ENCODE measurements at regions not wholly inside any gene's neighbourhood (a gene's known extent, or its start where the extent isn't known, plus 50 kb on each side); places are given as distances from the start of the nearest gene placed in this dataset.
A peak's percentile ranks its signal among the peaks of the same experiment; 100 is the strongest.

DNA sequence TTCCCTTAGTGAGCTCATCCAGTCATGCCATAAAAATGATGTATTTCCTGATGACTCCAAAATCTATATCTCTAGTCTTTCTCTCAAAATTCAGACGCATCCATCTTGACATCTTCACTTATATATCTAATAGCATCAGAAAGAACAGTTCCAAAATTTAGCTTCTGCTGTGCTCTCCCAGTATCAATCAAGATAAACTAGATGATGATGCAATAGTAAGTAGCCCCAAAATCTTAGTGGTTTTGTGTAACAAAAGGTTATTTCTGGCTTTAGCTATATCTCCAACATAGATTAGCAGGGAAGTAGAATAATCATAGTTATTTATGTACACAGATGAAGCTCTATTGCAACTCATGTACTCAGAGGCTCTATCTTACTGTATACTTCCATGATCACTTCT is 382.5 kb upstream of the ADGRL3 start:
- no peak for DNase-seq

DNA sequence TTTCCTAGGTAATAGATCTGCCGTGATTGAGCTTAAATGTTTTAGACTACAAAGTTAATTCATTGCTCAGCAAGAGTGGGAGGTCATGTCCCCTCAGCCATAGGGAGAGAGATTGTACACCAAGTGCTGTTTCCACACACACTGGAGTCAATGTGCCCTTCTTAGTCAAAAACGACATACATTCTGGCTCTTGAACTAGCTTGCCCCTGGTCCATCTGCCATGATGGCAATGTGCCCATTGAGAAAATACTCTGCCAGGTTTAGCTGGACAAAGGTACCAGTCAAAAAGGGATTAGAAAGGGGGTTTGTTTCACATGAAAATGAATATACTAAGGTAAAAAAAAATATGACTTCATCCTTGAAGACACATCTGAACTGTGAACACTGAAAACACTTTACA is 377.1 kb upstream of the ADGRL3 start:
- no peak for DNase-seq

DNA sequence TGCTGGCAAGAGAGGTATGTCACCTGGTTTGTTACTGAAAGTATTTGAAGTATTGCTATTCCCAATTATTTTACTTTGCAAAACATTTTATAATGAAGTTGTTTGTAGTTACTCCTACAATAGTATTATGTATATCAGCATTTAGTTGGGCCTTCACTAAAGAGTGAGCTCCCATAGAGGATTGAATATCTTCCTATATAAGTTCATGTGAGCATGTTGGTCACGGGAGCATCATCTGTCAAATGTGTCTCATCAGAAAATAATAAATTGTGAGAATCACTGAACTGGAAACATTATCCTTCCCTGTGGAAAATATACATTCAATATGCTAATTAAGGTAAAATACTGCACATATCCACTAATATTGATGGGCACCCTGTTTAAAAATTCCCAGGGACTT is 360.1 kb upstream of the ADGRL3 start:
- DNase-seq: no peak

DNA sequence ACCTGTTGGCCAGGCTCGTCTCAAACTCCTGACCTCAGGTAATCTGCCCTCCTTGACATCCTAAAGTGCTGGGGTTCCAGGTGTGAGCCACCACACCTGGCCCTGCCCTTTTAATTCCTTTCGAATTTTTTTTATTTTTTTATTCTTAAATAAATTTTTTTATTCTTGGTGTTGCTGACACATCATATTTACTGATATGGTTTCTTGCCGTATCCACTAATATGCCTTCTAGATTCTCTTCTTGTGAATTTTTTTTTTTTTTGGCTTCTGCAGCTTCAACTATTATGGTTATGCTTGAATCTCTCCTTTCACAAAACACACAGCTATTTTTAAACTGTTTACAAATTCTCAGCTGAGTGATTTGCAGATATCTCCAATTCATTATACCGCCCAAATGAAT is 353.4 kb upstream of the ADGRL3 start:
- no peak for DNase-seq

DNA sequence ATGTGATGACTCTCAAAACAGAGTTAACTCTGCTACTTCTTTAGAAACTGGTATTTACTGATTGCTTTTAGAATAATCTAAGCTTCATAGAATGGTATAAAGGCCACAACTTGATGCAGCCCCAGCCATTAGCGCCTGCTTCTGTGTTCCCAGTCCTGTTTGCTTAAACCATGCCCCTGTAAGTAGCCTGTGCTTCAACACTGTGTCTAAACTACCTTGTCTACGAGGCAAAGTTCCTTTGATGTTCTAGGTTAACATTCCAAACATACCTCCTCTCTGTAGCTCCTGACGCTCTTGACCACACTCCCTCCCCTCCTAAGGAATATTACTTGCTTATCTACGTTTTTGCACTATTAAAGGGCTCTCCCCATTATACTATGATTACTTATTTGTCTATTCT is 352.5 kb upstream of the ADGRL3 start:
- DNase-seq: no peak

DNA sequence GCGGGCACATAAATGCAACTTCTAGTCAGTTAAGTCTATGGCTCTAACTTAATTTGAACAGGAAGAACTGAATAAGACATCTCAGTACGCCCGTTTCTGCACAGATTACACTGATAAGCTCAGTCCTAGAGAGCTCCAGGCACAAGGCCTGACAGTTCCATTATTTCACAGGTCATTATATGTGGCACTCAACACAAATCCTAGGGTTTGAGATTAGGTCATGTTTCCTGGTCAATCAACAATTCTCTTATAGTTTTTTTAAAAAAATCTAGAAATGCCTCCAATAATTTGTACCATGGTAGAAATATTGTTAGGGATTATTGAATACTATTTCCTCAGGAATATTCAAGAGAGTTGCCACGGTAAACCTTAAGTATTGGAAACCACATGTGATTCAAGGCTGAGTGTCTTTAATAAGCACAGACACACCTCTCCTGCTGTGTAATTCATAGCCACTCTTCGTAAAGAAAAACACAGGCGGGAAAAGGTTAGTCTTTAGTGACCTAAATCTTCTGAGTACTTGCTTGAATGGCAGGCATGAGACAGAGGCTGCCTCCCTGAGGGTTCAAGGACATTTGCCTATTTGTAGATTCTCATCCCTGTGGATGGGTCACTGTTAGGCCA is 342.9 kb upstream of the ADGRL3 start:
- DNase-seq: peak in 2 of 3 experiments; percentile 6 to 64

DNA sequence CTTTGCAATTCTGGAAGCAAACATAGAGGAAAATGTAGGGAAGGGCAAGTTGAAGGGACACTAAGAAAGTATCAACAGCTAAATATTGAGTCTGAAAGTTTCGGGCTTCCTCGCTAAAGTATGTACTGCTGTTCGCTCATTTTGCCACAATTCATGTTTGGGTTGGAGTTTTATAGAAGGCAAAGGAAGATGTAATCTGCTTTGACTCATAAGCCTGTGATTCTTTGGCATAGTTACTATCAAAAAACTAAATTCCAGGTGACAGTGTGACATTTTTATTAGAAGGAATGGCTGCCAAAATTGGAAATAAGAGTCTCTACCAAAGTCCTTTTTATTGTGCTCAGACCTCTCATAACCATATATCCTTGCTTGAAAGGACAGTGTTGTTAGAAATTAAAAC is 336.7 kb upstream of the ADGRL3 start:
- no peak for DNase-seq

DNA sequence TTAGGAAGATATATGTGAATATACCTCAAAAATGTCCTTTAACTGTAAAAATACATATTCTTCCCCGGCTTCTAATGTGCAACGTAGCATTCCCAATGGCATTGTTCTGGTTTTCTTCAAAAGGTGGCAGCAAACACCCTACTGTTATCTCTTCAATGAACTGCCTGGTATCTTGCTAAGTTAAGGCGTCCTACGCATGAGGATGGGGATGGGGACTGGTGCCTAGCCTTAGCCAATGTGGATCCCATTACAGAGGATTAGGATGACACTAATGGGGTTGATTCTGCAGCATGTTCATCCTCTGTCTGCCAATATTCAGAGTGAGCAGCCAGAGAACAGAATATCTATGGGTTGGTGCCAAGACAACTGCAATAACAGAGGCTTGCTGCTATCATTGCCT is 334.9 kb upstream of the ADGRL3 start:
- peak in 1 of 3 experiments; percentile 10 for DNase-seq

DNA sequence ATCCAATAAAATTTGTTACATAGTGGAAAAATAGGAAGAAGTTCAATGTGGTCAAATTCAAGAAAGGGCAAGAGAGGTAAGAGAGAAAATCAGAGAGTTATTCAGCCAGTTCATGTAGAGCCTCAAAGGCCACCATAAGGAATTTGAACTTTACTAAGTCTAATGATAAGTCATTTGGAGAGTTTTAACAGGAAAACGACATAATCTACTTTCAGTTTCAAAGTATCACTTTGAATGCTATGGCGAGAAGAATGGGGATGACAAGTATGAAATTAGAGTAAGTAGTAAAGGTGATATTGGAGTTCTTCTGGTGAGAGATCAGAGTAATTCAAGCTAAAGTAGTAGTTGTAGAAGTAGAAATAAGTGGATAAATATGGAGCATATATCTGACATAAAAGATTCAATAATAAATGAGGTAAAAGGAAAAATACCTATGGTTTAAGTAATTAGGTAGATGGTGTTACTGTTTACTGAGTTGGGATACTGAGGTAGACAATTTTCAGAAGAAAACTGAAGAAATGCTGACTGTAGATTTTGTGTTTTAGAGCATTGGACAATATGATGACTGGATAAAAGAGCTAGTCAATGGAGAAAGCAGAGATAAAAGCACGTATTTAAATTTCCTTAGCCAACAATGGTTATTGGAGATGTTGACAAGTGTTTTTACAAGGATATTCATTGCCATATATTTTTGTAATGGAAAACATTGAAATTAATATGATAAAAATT is 331.7 kb upstream of the ADGRL3 start:
- no peak for DNase-seq

DNA sequence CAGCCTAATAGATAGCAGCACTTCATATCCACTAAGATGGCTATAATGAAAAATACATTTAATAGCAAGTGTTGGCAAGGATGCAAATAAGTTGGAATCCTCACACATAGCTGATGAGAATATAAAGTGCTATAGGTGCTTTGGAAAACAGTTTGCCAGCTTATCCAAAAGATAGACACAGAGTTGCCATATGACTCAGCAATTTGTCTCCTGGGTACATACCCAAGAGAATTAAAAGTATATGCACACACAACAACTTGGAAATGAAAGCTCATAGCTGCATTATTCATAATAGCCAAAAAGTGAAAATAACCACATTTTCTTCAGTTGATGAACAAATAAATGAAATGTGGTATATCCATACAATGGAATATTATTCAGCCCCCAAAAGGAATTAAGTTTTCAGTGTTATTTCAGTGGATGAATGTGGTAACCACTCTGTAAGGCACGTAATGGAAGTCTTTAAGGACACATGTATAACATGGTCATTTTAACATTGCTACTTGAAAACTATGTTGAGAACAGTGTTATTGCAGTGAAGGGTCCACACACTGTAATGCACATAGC is 320.9 kb upstream of the ADGRL3 start:
- no peak for DNase-seq

DNA sequence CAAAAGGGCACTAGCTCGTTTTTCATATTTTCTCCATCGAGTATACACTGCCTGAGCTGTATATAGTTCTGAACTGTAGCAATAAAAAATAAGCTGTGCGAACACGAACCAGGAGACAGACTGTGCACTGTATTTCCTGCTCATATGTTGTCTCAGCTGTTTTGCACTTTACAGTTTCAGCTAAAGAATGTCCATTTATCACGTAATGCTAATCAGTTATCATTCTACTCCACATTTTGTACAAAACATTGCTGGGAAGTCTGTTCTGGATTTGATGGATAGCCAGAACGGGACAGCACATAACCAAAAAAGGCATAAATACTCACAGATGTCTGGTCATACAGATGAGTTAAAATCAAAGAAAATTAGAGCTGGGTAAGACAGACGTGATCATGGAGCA is 315.5 kb upstream of the ADGRL3 start:
- DNase-seq: peak in 1 of 3 experiments; percentile 5

DNA sequence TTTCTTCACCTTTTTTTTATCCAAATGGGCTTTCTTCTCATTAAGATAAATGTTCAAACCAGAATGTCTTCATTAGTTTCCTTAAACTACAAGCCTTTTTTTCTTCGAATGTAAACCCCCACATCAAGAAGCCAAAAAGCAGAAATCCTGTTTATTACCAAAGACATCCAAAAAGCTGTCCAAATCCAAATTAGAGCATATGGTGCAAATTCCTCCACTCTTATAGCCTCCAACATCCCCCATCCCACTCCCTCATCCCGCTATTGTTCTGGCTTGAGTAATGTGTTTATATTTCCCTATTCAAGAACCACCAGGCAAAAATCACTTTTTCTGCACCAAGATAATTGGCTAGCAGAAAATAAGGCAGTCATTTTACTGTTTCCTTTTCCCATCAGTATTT is 315.1 kb upstream of the ADGRL3 start:
- no peak for DNase-seq

DNA sequence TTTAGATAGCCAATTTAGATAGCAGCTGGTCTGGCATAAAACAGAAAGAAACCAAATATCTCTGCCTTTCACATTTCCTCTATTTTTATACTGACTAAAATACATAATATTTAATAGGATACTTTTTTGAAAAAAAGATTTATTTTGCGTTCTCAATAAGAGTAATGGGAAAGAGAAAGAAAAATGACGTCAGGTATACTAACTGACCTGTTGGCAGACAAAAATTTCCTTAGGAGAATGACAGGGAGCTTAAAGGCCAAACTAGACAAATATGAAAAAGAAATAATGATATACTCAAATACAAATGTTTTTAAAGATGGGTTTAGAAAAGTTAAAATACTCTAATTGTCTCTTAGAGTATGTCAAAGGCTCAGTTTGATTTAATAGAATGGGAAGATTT is 309.4 kb upstream of the ADGRL3 start:
- no peak for DNase-seq

DNA sequence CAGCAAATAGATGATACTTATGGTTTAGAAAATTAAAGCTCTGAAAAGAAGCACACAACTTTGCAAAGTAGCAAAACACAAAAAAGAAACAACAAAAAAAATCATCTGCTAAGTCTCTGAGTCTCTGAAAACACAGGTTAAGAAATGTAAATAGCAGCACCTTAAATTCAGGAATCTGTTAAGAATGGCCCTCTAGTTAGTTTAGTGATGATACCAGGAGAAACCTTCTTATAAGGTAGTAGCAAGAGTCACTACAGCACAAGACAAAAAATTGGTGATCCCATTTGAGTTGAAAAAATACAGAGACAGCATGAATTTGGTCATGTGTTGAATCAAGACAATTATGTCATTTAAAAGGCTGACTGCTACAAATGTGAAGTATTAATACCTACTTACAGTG is 308.2 kb upstream of the ADGRL3 start:
- DNase-seq: no peak

DNA sequence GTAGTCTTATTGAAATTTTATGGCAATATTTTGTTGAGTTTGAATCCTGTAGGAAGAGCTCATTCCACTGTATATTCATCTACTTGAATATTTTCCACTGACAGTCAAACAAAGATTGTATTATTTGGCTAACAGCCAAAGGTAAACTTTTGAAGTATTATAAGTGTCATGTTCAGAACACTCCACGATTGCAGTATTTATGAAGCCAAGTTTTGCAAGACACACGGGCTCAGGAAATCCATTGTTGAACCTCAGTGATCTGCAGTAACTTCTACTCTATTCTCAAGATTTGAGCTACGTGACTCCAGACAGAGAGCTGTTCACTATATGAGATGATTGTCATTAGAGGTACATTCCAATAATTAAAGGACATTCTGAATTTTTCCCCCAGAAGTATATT is 302.7 kb upstream of the ADGRL3 start:
- DNase-seq: peak in 1 of 3 experiments; percentile 4

DNA sequence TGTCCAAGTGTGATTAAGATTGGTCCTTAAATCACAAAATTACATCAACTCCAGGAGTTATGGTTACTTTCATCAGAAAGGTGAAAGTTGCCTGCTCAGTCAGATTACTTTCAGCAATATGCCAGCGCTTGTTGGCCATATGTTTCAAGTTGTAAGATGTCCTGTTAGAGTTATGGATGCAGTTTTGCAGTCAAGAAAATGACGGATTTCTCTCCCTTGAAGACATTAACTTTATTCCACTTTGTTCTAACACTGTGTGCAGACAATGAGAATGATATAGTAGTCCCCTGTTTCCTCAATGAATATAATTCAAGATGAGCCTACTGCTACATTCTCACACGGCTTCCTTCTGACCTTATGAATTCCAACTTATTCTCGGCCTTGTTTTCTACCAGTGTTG is 295.0 kb upstream of the ADGRL3 start:
- no peak for DNase-seq

DNA sequence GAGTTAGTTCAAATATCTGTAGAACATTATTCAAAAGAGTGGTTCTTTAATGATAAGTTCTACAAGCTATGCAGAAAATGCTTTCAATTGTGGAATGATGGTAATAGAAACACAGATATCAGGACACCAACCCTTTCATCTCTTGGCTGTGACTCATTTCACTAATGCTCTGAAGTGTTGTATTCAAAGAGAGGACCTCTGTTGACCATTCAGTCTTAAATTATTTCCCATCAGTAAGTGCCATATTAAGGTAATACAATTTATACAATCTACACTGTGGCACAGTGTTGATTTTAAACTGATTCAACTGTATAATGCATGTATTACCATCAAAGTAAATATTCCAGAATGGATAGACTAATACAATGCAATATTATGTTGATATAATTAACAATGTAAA is 289.0 kb upstream of the ADGRL3 start:
- peak in 1 of 3 experiments; percentile 35 for DNase-seq

DNA sequence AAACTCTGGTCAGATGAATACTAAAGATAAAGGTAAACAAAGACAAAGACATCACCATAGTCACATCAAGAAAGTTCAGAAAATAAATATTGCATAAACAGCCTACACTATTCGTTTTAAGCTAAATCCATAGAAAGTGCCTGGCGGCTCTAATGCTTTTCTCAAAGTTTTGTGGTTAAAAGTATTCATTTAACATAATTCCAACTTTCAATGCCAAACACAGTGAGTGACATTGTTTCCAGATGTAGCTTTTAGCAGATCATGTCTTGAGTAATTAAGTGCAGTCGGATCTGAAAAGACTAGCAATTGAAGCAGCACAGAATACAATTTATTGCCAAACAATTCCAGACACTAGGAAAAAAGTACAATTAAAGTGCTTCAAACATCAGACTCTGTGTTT is 287.1 kb upstream of the ADGRL3 start:
- DNase-seq: peak in 1 of 3 experiments; percentile 11

DNA sequence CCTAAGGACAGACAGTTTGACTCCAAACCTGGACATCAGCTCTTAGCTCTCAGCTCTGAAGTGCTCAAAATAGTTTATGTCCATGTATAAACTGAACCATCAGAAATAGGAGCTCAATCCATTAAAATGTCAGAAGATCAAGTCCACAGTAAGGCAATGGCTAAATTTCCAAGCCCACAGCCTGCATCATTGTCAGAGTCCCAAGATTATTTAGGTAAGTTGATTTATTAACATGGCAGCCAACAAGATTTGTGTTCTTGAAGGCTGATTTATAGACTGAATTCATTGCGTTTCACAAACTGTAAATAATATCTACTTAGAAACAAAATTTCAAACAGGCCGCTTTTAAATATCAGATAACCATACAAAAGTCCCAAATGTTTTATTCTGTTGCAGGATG is 286.5 kb upstream of the ADGRL3 start:
- DNase-seq: no peak

DNA sequence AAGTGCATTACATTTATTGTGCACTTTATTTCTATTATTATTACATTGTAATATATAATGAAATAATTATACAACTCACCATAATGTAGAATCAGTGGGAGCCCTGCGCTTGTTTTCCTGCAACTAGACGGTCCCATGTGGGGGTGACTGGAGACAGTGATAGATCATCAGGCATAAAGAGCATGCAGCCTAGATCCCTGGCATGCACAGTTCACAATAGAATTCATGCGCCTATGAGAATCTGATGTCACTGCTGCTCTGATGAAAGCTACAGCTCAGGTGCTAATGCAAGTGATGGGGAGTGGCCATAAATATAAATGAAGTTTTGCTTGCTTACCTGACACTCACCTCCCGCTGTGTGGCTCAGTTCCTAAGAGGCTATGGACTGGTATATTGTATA is 278.4 kb upstream of the ADGRL3 start:
- peak in 1 of 3 experiments; percentile 10 for DNase-seq

DNA sequence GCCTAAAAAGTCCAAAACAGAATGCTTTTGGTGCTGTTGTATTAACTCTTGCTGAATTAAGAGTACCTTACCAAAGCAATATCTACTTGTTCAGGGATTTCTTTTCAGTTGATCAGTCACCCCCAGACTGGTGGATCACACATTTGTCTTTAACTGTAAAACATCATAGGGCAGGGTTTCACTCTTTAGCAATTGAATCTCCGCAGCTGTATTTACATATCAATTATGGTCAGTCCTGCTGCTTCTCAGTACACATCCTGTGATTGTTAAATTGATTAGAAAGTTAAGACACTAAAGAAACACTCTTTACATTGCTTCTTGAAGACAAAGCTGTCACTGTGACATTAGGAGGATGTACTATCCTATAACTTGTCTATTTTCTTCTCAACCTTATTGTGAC is 277.1 kb upstream of the ADGRL3 start:
- DNase-seq: peak in 2 of 3 experiments; percentile 7 to 69

DNA sequence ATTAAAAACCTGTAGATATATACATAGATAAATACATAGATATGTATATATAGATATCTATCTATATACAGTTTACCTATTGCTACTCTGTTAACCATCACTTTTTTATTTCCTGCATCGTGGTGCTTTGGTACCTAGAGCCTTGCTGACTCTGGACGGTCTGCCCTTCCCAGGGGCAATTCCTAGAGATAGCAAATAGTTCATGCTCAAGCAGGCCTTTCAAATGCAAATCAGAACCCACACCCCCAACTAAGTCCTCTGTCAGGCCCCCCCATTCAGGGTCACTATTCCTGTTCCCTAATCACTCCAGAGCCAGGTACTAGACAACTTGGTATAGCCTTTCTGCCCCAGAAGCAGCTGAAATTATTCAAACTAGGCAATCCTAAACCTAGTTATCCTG is 273.5 kb upstream of the ADGRL3 start:
- DNase-seq: no peak

DNA sequence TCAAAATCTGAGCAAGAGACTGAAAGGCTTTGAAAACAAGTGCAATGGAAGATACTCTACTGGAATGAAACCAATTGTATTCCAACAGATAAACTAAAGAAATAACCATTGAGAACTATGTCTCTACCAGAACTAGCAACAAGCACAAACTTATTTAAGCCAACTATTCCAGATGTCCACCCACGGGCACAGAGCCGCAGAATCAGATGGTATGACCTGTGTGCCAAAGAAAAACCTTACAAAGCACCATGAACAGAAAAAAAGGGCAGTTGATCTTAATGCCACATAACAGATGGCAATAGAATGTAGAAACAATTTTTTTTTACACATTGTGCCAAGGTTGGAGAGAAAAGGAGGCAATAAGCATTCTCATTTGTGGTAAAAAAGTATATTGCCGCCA is 269.3 kb upstream of the ADGRL3 start:
- DNase-seq: no peak

DNA sequence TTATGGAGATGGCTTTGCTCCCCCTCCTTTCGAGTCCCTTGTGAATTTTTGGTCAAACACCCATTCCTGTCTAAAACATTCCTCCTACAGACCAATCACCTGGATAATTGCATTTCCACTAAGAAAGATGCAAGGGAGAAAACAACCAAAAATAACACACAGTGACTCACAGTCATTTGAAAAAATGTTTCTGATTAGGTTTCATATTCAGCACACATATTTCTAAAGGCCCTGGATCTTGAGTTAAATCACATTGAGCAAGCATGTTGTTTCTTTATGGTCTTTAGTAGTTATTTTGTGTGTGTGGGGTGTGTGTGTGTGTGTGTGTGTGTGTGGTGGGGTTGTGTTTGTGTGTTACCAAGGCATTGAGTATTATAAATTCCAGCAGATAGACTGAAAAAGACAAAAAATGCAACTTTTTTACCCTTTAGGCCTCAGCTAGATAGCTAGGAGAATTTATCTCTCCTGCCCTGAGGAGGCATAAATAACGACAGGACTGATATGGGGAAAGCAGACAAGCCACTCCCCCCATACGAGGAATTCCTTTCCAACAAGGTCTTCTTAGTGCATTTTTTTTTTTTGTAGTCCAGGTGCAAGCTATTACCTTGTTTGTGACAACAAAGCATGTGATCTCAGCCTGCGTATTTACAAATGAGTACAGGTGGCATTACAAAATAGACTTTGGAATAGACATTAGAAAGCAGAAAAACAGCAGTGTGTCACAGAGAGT is 265.4 kb upstream of the ADGRL3 start:
- peak in 1 of 3 experiments; percentile 62 for DNase-seq

Data from NCI-H1417 (cell line).